Neuronal stem cell (in vitro differentiated cells): ENCODE measurements at regions not wholly inside any gene's neighbourhood (a gene's known extent, or its start where the extent isn't known, plus 50 kb on each side); places are given as distances from the start of the nearest gene placed in this dataset.

Experiments used
- DNase-seq: peaks from one replicate; pipeline ENCODE4 v3.0.0-alpha.2; 2013; ENCODE audit warnings: low spot score
- H2AFZ ChIP-seq: one replicate; pipeline ENCODE4 v1.6.1; 2013; ENCODE audit warnings: mild to moderate bottlenecking, low read length, inconsistent platforms
- H2AK5ac ChIP-seq: 2 replicates; pipeline ENCODE4 v1.6.1; 2013; ENCODE audit warnings: low read depth, mild to moderate bottlenecking, inconsistent platforms, low read length, moderate library complexity, mixed read lengths
- H2BK120ac ChIP-seq: 2 replicates; pipeline ENCODE4 v1.6.1; 2013; ENCODE audit warnings: low read depth, mild to moderate bottlenecking, inconsistent platforms, low read length, moderate library complexity, mixed read lengths
- H2BK12ac ChIP-seq: one replicate; pipeline ENCODE4 v1.6.1; 2013; ENCODE audit warnings: low read length, inconsistent platforms
- H2BK15ac ChIP-seq: 2 replicates; pipeline ENCODE4 v1.6.1; 2013; ENCODE audit warnings: mild to moderate bottlenecking, low read length, inconsistent platforms, mixed read lengths
- H2BK5ac ChIP-seq: one replicate; pipeline ENCODE4 v1.6.1; 2013; ENCODE audit warnings: inconsistent platforms, mild to moderate bottlenecking, low read length, moderate library complexity
- H3K14ac ChIP-seq: one replicate; pipeline ENCODE4 v1.6.1; 2013; ENCODE audit warnings: low read length, inconsistent platforms
- H3K18ac ChIP-seq: 2 replicates; pipeline ENCODE4 v1.6.1; 2013; ENCODE audit warnings: low read length, inconsistent platforms
- H3K23ac ChIP-seq: 2 replicates; pipeline ENCODE4 v1.6.1; 2013; ENCODE audit warnings: low read depth, mild to moderate bottlenecking, mixed read lengths, low read length, inconsistent platforms; ENCODE audit not compliant: poor library complexity
- H3K27ac ChIP-seq: replicated peaks from 3 replicates; pipeline ENCODE4 v1.5.1; 2013; ENCODE audit warnings: low read length, inconsistent platforms
- H3K27me3 ChIP-seq, 3 experiments: 2 replicates each; pipeline ENCODE4 v1.6.1; 2013; ENCODE audit warnings: low read length in 3 of 3, mild to moderate bottlenecking in 2 of 3, inconsistent platforms in 1 of 3, low read depth in 1 of 3, mixed read lengths in 1 of 3, moderate library complexity in 1 of 3; ENCODE audit not compliant: control insufficient read depth in 3 of 3, insufficient read depth in 3 of 3
- H3K36me3 ChIP-seq, 2 donors: replicated peaks in 1 of 2; 2 replicates each; pipeline ENCODE4 v1.6.1; 2013; ENCODE audit warnings: low read length in 2 of 2; ENCODE audit not compliant: control insufficient read depth in 2 of 2, insufficient read depth in 2 of 2
- H3K4ac ChIP-seq: 2 replicates; pipeline ENCODE4 v1.6.1; 2013; ENCODE audit warnings: inconsistent platforms, mild to moderate bottlenecking, low read length, moderate library complexity
- H3K4me1 ChIP-seq, 2 donors: 1 replicate in 1 of 2; 2 replicates in 1 of 2; pipeline ENCODE4 v1.6.1; 2013; ENCODE audit warnings: low read length in 2 of 2, low read depth in 1 of 2; ENCODE audit not compliant: control insufficient read depth in 2 of 2, insufficient read depth in 1 of 2
- H3K4me2 ChIP-seq: one replicate; pipeline ENCODE4 v1.6.1; 2013; ENCODE audit warnings: mild to moderate bottlenecking, low read length, inconsistent platforms; ENCODE audit not compliant: insufficient read depth, poor library complexity, severe bottlenecking
- H3K4me3 ChIP-seq, 2 donors: 2 replicates each; pipeline ENCODE4 v1.5.1; 2013; ENCODE audit warnings: low read length in 2 of 2, mild to moderate bottlenecking in 2 of 2, inconsistent platforms in 1 of 2, moderate library complexity in 1 of 2
- H3K79me1 ChIP-seq: one replicate; pipeline ENCODE4 v1.6.1; 2013; ENCODE audit warnings: low read depth, mild to moderate bottlenecking, inconsistent platforms, low read length, moderate library complexity
- H3K9ac ChIP-seq: one replicate; pipeline ENCODE4 v1.6.1; 2013; ENCODE audit warnings: mild to moderate bottlenecking, low read depth, low read length, inconsistent platforms; ENCODE audit not compliant: poor library complexity
- H3K9me3 ChIP-seq, 2 donors: replicated peaks in 1 of 2; 2 replicates each; pipeline versions ENCODE3 to v1.6.1; 2013; ENCODE audit warnings: low read length in 2 of 2, mild to moderate bottlenecking in 2 of 2, inconsistent platforms in 1 of 2, low read depth in 1 of 2, mixed read lengths in 1 of 2, moderate library complexity in 1 of 2; ENCODE audit not compliant: control insufficient read depth in 2 of 2, insufficient read depth in 1 of 2
- H4K8ac ChIP-seq: one replicate; pipeline ENCODE4 v1.6.1; 2013; ENCODE audit warnings: low read depth, mild to moderate bottlenecking, inconsistent platforms, low read length, moderate library complexity
- H4K91ac ChIP-seq: one replicate; pipeline ENCODE4 v1.6.1; 2013; ENCODE audit warnings: low read length, low read depth, mild to moderate bottlenecking, inconsistent platforms; ENCODE audit not compliant: poor library complexity
- WGBS, 2 donors: extraction: QIAGEN DNeasy Blood & Tissue Kit; methylation state at CpG; one replicate each; pipeline ENCODE4 v1.1.7; 2013; ENCODE audit warnings: missing lambda C conversion rate in 2 of 2, mixed read lengths in 1 of 2; ENCODE audit not compliant: insufficient read length in 2 of 2, insufficient replicate concordance in 1 of 2; ENCODE audit errors: extremely low coverage in 2 of 2; 5-methylcytosine and 5-hydroxymethylcytosine counted together

- Histone ChIP-seq H2BK15ac (no peak overlapping the region), H3K27ac (no peak overlapping the region), H2AK5ac (no peak overlapping the region), H3K9ac (no peak overlapping the region), H3K14ac (no peak overlapping the region), H2BK120ac (no peak overlapping the region), H2AFZ (no peak overlapping the region), H3K23ac (no peak overlapping the region), H2BK12ac (no peak overlapping the region), H2BK5ac (no peak overlapping the region), H3K79me1 (no peaks in the 10 kb centered on the region), H3K18ac (no peak overlapping the region), H3K4me2 (no peak overlapping the region), H3K4me3 (no peak overlapping the region), H3K4me1 (no peaks in the 10 kb centered on the region), H3K36me3 (no peaks in the 10 kb centered on the region), H4K91ac (no peak overlapping the region), H3K27me3 (no peaks in the 10 kb centered on the region), H3K9me3 (no peaks in the 10 kb centered on the region), H4K8ac (no peak overlapping the region), H3K4ac (no peak overlapping the region)
- DNase-seq, result no peak
- WGBS, 2 donors, result no CpG with 5 or more reads among the region's 1 CpG
These were observed 82.0 kb downstream of the SMPDL3A start for GRCh38 chr6:122871079-122871478.

GRCh38 chr6:122872311-122872710 is 83.3 kb downstream of the SMPDL3A start:
- H3K23ac ChIP-seq, result no peak overlapping the region
- H3K18ac ChIP-seq, result no peak overlapping the region
- no peaks in the 10 kb centered on the region for H3K4me1 ChIP-seq
- H3K27ac ChIP-seq, result no peak overlapping the region
- H2BK5ac ChIP-seq, result no peak overlapping the region
- no peak overlapping the region for H3K9ac ChIP-seq
- no peak overlapping the region for H3K4me2 ChIP-seq
- WGBS, 2 donors, result no CpG with 5 or more reads among the region's 4 CpGs
- no peak overlapping the region for H3K4ac ChIP-seq
- DNase-seq, result no peak
- H2BK12ac ChIP-seq, result no peak overlapping the region
- no peak overlapping the region for H2BK120ac ChIP-seq
- no peaks in the 10 kb centered on the region for H3K36me3 ChIP-seq
- H2AK5ac ChIP-seq, result peak overlapping the region; percentile 76
- no peak overlapping the region for H2BK15ac ChIP-seq
- H4K8ac ChIP-seq, result no peak overlapping the region
- no peaks in the 10 kb centered on the region for H3K79me1 ChIP-seq
- H3K9me3 ChIP-seq, result no peaks in the 10 kb centered on the region
- no peak overlapping the region for H2AFZ ChIP-seq
- no peak overlapping the region for H3K14ac ChIP-seq
- no peak overlapping the region for H4K91ac ChIP-seq
- no peak overlapping the region for H3K4me3 ChIP-seq
- no peaks in the 10 kb centered on the region for H3K27me3 ChIP-seq

- no peak overlapping the region for H2AK5ac ChIP-seq
- no CpG with 5 or more reads among the region's 3 CpGs for WGBS, 2 donors
- no peak overlapping the region for H3K9ac ChIP-seq
- H4K91ac ChIP-seq, result no peak overlapping the region
- no peak overlapping the region for H2BK5ac ChIP-seq
- H3K4me3 ChIP-seq, result no peak overlapping the region
- H3K79me1 ChIP-seq, result no peaks in the 10 kb centered on the region
- H3K4ac ChIP-seq, result no peak overlapping the region
- H3K23ac ChIP-seq, result no peak overlapping the region
- no peaks in the 10 kb centered on the region for H3K27me3 ChIP-seq
- H2AFZ ChIP-seq, result no peak overlapping the region
- H2BK12ac ChIP-seq, result no peak overlapping the region
- no peak overlapping the region for H3K4me2 ChIP-seq
- H2BK120ac ChIP-seq, result no peak overlapping the region
- no peak overlapping the region for H4K8ac ChIP-seq
- H3K27ac ChIP-seq, result no peak overlapping the region
- no peak overlapping the region for H3K14ac ChIP-seq
- H3K18ac ChIP-seq, result no peak overlapping the region
- no peaks in the 10 kb centered on the region for H3K36me3 ChIP-seq
- DNase-seq, result no peak
- no peaks in the 10 kb centered on the region for H3K9me3 ChIP-seq
- no peak overlapping the region for H2BK15ac ChIP-seq
- no peaks in the 10 kb centered on the region for H3K4me1 ChIP-seq
These were observed 88.2 kb downstream of the SMPDL3A start for GRCh38 chr6:122877302-122877701.

- H3K4ac ChIP-seq, result no peak overlapping the region
- H3K27me3 ChIP-seq, result no peaks in the 10 kb centered on the region
- H4K91ac ChIP-seq, result no peak overlapping the region
- H3K4me1 ChIP-seq, result no peaks in the 10 kb centered on the region
- no peak overlapping the region for H3K4me3 ChIP-seq
- H4K8ac ChIP-seq, result no peak overlapping the region
- H2AK5ac ChIP-seq, result no peak overlapping the region
- no peak overlapping the region for H2BK12ac ChIP-seq
- H3K9ac ChIP-seq, result no peak overlapping the region
- WGBS, 2 donors, result no CpG with 5 or more reads among the region's 1 CpG
- H2BK15ac ChIP-seq, result no peak overlapping the region
- H3K9me3 ChIP-seq, result no peaks in the 10 kb centered on the region
- DNase-seq, result no peak
- no peak overlapping the region for H3K4me2 ChIP-seq
- H3K79me1 ChIP-seq, result no peaks in the 10 kb centered on the region
- H3K18ac ChIP-seq, result no peak overlapping the region
- H3K27ac ChIP-seq, result no peak overlapping the region
- no peaks in the 10 kb centered on the region for H3K36me3 ChIP-seq
- H2BK5ac ChIP-seq, result no peak overlapping the region
- no peak overlapping the region for H3K14ac ChIP-seq
- H3K23ac ChIP-seq, result no peak overlapping the region
- H2AFZ ChIP-seq, result no peak overlapping the region
- H2BK120ac ChIP-seq, result no peak overlapping the region
These were observed 89.7 kb downstream of the SMPDL3A start for GRCh38 chr6:122878796-122879195.
